8988T (cell line): ENCODE measurements at regions not wholly inside any gene's neighbourhood (a gene's known extent, or its start where the extent isn't known, plus 50 kb on each side); places are given as distances from the start of the nearest gene placed in this dataset.

Source experiments
- DNase-seq: peaks from one replicate; pipeline ENCODE4 v3.0.0; 2011

DNA sequence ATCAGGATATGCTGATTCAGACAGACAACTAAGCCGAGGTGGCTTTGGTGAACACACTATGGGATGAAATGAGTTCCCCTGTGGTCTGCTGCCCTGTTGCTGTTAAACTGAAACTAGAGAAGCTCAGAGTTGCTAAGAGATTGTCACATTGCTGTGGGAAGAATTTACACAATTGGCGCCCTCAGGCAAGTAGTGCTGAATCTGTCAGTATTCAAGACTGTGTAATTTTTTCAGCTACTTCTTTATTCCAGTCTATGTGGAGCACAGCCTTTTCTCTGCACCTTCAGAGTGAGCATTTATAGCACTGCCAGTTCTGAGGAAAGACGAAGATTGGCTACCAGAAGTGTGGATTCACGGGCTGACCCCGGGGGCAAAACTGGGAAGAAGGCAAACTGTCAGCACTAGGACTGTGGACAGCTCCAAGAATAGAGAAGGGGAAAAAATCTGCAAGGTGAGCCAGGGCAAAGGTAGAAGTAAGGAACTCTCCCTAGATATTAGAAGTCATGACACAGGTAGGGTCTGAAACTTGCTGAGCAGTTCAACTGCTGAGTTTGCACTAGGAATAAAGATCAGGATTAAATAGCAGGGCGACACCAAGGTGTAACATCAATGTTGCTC is 218.8 kb upstream of the TMPO start:
- no peak for DNase-seq

DNA sequence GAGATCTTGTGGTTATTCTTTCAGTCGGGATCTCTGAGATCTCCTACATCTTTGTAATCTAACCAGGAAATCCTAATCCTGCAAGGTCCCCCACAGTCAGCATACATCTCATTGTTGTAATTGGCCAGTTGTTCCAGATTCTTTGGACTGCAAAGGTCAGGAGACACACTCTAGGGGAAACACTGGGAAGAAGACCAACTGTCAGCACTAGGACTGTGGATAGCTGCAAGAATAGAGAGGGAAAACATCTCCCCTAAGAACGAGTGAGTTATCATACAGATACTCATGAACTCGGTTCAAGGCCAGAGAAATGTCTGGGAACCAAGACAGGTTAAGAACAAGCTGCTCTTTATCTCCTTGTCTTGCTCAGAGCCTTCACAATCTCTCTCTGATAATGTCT is 217.9 kb upstream of the TMPO start:
- no peak for DNase-seq

DNA sequence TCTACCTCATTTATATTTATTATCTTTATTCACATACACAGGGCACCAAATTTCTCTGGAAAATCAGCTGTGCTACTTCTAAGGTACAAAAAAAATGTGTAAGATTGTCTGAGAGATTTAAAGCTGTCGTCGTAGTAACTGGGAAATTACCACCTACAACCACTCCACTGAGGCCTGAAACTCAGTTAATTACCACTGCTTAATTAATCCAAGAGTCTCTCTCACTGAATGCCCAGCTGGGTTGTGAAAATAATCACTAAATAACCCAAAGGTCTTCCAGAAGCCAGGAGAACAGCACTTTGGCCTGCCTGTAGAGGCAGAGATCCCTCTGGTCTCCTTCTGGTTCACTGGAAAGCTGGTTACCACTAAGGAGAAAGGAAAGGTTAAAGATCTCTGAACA is 207.2 kb upstream of the TMPO start:
- no peak for DNase-seq

DNA sequence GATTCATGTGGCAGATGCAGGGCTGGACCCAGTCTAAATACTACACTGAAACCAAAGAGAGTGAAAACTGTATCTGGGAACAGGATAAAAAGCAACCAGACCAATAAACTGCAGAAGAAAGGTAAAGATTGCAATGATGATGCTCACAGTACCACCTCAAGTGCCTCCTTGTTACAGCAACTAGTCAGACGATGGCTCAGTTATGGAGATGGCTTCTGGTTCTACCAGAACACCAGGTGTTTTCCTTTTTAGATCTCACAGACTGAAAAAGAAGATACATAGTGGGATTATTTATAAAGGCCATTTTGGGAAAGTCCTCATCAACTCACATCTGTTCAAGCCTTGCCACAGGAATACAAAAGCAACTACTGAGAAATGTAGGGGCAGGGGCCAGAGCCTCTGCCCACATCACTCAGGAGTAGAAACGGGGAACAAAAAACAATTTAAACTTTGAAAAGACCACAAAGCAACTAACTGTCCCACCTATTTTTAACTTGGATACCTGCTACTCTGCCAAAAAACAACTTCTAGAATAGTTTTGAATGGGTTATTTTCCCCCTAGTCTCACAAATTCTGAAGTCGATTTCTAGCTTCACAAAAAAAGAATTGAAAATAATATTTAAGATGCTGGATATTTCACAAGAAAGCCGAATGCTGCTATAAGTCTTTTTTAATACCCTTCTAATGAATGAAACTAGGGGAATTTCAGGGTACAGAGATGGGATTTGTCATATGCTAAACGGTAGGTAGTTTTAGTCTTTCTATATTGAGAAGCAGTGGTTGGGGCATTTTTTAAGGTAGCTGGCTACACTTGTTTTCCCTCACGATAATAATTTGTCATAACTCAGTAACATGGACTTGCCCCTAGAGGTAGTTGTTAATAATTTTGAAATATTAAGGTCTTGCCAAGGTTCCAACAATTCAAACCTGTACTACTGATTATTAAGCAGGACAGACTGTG is 197.2 kb upstream of the TMPO start:
- DNase-seq: no peak

DNA sequence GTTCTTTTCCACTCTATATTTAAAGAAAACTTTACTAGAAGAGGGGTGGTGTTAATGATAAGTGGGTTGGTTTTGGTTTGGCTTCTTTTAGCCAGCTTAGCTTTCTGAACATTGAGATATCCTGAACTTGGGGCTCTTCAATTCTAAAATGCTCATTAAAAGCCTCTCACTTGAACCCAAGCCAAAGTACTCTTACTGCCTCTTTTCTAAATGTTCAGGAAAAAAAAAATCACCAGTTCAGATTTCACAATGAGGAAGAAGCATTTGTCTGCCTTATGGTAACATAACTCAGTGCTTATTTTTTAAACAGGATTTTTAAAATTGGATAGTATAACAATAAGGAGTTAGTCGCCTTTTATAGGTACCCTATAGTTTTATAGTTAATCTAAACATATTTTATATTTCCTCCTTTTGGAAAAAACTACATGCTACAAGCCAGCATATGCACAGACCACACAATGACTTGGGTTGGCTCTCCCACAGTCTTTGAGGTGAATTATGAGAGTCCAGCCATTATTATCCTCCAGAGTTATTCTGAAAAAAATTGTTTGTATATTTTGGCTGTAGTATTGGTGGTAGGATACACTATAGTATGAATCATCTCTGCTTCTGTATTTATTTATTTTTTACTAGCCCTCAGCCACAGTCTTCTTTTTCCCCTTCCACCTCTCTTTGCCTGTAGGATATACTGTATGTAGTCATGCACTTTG is 195.5 kb upstream of the TMPO start:
- DNase-seq: no peak

DNA sequence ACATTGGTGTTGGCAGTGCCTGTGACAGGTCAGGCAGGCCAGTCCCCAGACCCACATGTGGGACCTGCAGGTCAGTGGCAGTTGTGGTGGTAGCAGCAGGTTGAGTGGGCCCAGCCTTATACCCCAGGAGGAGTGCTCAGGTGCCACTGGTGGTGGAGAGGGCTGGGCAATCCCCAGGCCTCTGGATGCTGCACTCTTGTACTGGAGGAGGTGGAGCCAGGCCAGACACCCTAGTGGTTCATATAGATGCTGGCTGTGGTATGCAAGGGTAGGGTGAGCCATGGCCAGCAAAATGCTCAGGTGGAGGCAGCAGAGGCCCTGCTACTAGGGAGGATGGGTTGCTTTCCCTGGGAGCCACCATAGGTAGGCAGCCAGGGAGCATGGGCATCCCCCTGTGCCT is 190.4 kb upstream of the TMPO start:
- DNase-seq: no peak

DNA sequence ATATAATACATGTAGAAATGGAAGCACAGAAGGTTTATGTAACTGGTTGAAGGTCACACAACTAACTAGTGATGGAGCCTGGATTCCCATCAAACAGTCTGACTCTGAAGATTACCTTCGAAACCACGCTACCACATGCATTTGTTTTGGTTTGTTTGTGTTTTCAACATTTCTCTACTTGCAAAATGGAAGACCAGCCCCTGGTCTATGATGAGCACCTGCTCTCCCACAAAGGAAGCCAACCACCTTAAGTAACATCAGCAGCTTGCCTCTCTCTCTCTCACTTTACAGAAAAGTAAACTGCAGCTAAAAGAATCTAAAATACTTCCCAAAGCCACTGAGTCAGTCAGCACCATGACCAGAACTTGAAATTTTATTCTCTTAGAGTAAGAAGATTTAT is 186.9 kb upstream of the TMPO start:
- no peak for DNase-seq

DNA sequence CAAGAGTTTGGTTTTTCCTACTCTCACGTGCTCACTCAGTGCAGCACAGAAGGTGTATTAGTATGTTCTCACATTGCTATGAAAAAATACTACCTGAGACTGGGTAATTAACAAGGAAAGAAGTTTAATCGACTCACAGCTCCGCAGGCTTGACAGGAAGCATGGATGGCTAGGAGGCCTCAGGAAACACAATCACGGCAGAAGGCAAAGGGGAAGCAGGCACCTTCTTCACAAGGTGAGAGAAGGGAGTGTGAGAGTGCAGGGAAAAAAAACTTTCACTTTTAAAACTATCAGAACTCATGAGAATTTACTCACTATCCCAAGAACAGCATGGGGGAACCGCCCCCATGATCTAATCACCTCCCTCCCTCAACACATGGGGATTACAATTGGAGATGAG is 185.8 kb upstream of the TMPO start:
- DNase-seq: no peak

DNA sequence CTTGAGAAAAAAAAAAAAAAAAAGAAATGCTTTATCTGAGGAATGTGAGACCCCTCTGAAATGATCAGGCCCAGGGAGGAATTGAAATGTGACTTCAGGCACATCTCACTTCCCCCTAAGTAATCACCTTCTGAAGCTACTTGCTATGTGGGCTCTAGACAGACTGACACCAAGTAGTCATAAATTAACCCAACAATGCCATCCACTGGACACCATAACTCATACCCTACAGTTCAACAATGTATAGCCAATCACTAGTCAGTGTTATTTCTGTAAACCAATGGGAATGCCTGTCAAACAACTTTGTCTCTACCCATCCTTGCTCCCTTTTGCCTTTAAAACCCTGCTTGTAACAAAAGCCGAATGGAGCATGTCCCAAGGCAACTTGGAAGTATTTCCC is 182.7 kb upstream of the TMPO start:
- DNase-seq: no peak

DNA sequence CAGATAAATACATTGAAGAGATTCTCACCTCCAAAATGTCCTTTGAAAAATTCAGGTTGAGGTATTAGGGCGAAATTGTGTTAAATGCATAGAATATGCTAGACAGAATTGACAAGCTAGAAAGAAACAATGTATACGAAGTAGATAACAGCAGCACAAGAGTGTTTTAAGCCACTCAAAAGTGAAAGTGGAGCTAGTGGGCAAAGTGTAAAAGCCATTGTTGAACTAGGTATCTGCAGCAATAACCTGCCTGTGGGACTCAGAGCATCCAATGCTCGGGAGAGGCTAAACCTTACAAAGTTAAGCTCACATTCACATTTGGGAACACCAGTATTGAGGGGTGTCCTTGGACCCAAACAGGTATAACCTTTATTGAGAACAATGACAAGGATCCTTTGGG is 180.6 kb upstream of the TMPO start:
- no peak for DNase-seq

DNA sequence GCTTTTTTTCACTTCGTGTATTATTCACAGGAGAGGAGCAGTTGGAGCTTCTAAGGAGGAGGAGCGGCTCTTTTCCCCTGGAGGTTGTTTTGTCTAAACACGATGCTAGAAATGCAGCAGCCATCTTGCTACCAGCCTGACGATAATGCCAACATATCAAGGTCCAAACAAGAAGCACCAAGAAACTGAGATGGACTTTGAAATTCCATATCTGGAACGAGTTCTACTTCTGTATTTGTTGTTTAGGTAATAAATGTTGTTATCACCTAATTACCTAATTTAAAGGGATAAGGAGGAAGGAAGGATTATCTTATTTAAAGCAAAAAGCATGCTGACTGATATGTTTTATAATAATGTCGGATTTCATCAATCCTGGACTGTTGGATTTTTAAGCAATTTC is 174.4 kb upstream of the TMPO start:
- DNase-seq: no peak

DNA sequence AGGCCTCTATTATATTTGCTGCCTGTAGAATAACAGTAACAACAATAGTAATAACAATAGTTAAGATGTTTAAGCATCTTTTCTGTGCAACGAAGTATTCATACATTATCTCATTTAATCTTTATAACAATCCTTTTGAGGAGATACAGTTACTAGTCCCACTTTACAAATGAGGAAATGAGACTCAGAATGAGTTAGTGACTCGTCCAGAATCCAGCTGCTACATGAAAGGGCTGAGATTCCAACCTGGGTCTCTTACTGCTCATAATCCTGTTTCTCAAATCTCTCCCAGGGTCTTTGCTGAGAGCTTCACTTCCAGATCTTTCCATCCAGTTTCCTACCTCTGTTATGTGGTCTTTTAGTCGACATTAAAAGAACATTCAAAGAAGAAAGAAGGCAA is 173.7 kb upstream of the TMPO start:
- no peak for DNase-seq

DNA sequence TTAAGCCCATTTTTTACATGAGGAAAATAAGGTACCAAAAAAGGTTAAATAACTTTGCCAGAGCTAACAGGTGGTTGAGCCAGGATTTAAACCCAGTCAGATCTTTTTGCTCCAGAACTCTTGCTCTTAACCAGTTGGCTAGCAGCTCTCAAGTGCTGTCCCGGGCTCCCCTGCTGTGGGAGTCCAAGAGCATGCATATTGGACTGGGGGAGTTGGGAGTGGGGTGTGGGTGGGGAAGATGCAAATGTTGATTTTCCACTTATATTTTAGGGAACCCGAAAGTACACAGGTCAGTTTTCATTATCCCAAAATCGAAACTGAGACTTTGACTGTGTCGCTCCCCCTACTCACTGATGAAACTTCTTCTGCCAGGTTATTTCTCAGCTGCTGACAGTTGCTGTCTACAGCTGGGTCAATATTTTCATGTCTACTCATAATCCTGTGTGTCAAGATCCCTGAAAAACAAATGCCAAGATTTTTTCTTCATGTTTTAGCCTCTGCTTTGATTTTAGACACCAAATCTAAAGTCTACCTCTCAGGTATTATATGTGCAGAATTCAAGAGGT is 172.3 kb upstream of the TMPO start:
- no peak for DNase-seq

DNA sequence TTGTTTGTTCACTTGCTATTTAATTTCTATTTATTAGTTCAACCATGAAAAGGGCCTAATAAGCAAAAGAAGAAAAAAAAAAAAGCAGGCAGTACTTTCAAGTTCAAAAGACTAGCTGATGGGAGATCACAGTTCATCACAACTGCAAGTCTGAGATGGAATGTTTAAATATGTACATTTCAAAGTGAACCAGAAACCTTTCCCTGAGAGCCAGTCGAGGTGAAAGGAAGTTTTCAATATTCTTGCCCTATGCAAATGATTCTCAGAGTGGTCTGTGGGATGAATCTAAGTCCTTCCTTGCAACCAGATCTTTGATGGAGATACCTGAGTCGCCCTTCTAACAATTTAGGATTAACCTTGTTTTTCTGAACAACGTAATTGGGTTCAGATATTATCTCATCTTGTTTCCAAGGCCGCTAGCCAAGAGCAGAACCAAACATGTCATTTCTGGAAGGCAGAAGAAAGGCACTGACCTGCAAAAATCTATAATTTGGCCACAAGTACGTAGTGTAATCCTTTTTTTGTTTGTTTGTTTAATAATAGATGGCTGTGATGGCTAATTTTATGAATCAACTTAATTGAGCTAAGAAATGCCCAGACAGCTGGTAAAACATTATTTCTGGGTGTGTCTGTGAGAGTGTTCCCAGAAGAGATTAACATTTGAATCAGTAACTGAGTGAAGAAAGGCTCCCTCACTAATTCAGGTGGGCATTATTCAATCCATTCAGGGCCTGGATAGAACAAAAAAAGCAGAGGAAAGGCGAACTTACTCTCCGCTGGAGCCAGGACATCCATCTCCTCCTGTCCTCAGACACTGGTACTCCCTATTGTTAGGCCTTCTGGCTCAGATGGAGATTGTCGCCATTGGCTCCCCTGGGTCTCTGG is 171.1 kb upstream of the TMPO start:
- no peak for DNase-seq

DNA sequence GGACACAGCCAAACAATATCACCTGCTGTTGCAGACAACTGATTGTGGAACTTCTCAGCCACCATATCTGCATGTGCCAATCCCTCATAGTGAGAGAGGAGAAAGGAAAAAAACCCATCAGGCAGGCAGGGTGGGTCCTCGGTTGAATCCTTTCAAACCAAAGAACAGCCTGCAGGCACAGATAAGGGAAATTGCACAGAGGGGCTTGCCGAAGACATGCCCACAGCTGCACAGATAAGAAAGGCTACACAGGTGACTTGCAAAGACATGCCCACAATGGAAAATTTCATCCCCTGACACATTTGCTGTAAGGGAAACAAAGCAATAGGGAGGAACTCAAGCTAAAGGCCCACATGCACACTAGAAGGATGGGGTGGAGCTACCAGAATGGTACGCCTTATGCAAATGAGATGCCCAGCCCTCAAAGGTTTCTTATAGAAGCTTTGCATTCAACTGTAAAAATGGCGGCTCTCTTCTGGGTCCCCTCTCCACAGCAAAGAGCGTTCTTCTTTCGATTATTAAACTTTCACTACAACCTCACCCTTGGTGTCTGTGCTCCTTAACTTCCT is 170.0 kb upstream of the TMPO start:
- no peak for DNase-seq

DNA sequence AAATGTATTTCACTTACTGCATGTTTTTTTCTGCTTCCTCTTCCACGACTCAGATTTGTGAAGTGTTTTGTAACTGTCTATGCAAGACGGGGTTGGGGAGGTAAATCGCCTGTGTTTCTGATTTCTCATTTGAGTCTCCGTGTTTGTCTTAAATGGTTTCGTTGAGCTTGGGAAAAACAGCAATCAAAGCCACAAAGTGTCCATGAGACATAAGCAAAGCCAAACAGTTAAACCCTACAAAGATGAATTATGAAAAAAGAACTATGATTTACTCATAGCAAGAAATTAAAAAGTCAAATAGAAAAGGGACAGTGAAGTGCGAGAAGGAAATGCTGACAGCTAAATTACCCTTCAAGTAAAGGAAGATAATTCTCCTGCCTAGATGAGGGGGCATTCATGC is 164.3 kb upstream of the TMPO start:
- DNase-seq: no peak

DNA sequence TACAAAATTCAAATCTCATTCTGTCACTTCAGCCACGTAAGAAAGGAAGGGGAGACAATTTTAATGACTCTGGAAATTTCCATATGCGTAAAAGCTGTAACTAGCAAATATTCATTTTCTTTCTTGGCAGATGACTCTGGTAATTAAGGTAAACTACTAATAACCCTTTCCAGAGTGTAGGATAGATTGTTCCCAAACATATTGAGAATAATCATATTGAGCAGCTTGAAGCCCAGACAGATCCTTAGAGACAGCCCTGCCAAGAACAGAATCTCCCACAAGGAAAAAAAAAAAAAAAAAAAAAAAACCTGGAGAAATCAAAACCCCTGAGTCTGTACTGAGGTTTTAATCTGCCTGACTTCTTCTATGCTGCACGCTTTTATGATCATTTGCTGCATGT is 163.6 kb upstream of the TMPO start:
- no peak for DNase-seq

DNA sequence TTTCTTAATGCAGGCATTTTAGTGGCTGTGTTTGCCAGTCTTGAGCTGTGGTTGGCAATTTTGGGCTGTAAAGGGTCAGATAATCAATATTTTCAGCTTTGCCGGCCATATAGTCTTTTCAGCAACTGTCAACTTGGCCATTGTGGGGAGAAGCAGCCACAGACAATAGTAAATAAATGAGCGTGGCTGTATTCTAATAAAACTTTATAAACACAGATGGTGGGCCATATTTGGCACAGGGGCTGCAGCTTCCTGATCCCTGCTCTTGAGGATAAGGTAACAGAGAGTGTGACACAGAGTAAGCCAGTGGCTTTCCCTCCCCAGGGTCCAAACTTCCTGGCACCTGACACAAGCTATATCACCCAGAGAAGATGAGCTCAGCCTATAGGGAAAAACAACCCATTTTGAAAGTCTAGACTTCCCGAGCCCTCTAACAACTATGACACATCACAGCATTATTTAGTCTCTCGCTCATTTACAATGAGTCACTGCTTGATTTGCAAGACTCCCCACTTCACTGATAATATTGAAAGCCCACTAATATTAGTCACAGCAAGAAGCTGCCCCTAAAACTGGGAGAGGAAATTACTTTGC is 163.1 kb upstream of the TMPO start:
- DNase-seq: no peak

DNA sequence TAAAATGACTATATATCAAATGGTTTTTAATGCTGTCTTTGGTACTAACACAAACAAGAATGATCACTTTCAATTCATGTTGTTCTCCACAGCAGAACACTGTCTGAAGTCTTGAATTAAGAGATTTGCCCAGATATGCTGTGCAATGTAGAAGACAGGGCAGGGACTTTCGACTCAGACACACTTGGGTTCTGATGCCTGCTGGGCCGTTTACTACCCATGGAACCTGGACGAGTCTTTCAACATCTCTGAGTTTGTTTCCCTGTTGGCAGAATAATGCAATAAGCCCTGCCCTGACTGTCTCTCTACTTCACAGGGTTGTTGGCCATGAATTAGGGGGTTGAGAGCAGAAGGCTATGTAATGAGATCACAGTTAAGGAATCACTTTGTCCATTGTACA is 162.6 kb upstream of the TMPO start:
- DNase-seq: no peak

DNA sequence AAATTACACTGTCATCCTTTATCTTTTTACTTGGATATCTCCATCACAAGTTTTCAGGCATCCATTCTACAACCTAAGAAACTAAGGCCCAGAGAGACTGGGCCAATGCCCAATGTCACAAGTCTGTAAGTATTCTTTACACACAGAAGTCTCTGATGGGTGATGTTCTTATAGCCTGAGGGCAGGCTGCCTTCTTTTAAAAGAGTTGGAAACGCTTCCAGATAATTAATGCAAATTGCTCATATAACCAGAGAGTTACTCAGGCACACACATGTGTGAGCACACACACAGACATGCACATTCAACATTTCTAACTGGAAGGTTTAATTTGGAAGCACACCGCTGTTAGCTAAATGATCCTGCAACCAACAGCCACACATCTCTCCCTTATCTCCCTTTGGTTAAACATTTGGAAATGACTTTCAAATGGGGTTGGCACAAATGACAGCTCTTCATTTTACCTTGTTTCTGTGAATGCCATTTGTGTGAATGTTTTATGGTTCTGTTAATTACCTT is 160.8 kb upstream of the TMPO start:
- no peak for DNase-seq

DNA sequence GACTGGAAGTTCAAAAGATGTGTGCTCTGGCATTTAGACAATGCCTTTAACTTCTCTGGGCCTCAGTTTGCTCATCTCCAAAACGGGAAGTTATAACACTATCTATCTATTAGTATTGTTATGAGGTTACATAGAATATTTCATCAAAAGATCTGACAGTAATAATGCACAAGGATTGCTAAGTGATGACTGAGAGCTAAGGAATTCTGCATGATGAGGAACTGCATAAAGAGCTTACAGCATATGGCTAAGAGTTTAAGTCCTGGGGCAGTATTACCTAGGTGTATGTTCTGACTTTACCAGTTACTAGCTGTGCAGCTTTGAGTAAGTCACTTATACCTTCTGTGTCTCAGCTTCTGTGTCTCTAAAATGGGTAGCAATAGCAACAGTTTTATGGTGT is 160.1 kb upstream of the TMPO start:
- DNase-seq: no peak

DNA sequence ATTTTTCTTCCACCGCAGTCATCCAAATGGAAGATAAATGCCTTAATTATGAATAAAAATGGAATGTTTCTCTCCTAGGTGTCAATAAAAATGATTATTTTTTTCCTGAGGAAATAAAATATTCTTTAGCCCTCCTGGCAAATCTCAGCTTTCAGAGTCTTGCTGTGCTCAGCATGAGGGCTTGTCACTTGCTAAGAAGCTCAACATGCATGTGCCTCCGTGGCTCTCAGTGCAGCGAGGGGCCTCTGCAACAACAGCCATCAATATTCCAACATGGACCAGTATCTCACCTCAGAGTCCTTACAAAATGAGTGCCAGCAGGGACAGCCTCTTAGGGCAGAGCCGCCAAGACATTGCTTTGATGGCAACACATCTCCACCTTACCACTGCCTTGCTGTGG is 159.5 kb upstream of the TMPO start:
- no peak for DNase-seq
